Gastroesophageal sphincter (tissue), 3 donors: ENCODE measurements at regions not wholly inside any gene's neighbourhood (a gene's known extent, or its start where the extent isn't known, plus 50 kb on each side); places are given as distances from the start of the nearest gene placed in this dataset.

Experiments
- CTCF ChIP-seq, 4 experiments: fragments of 200-600 bp in 2 of 4; fragments of 450-650 bp in 2 of 4; sonication (generic) in 1 of 4; IDR thresholded peaks; one replicate each; pipeline ENCODE4 v1.5.1; 2017 to 2019; ENCODE audit warnings: antibody characterized with exemption in 4 of 4, mild to moderate bottlenecking in 2 of 4, moderate library complexity in 2 of 4
- EP300 ChIP-seq: sonication (generic); formaldehyde crosslinking; IDR thresholded peaks from one replicate; pipeline ENCODE4 v1.6.1; 2017; ENCODE audit warnings: antibody characterized with exemption, mild to moderate bottlenecking
- POLR2A ChIP-seq, 2 donors: fragments of 450-650 bp; IDR thresholded peaks; one replicate each; pipeline ENCODE4 v1.6.1; 2017; ENCODE audit warnings: antibody characterized with exemption in 2 of 2, mild to moderate bottlenecking in 2 of 2, moderate library complexity in 1 of 2
- POLR2AphosphoS5 ChIP-seq: sonication (generic); formaldehyde crosslinking; IDR thresholded peaks from one replicate; pipeline ENCODE4 v1.6.1; 2017; ENCODE audit warnings: antibody characterized with exemption

GRCh38 chr5:167241436-167242067, 1049.9 kb upstream of the WWC1 start:
- TF ChIP-seq CTCF (IDR thresholded peaks at IDR 0.05) (no peak), POLR2A (IDR thresholded peaks at IDR 0.05) (no peak), POLR2AphosphoS5 (no peak), EP300 (no peak)
